Neural crest cell (in vitro differentiated cells): ENCODE measurements at regions not wholly inside any gene's neighbourhood (a gene's known extent, or its start where the extent isn't known, plus 50 kb on each side); places are given as distances from the start of the nearest gene placed in this dataset.

Source experiments
- DNase-seq: peaks from one replicate; pipeline ENCODE4 v3.0.0; 2021; ENCODE audit warnings: low read depth, mixed read lengths, low spot score
- H3K27ac Mint-ChIP-seq: one replicate; pipeline ENCODE4 v1.8.0; 2021; ENCODE audit warnings: mild to moderate bottlenecking, mixed read lengths; ENCODE audit not compliant: unreplicated experiment
- H3K27me3 Mint-ChIP-seq: 2 replicates; pipeline ENCODE4 v1.8.0; 2021; ENCODE audit warnings: low read depth, mild to moderate bottlenecking, mixed read lengths
- H3K36me3 Mint-ChIP-seq: 2 replicates; pipeline ENCODE4 v1.8.0; 2021; ENCODE audit warnings: low read depth, mild to moderate bottlenecking, mixed read lengths
- H3K4me1 Mint-ChIP-seq: 2 replicates; pipeline ENCODE4 v1.8.0; 2021; ENCODE audit warnings: mixed read lengths
- H3K4me3 Mint-ChIP-seq: one replicate; pipeline ENCODE4 v1.8.0; 2021; ENCODE audit warnings: mild to moderate bottlenecking, mixed read lengths
- H3K9me3 Mint-ChIP-seq: 2 replicates; pipeline ENCODE4 v1.8.0; 2021; ENCODE audit warnings: mixed read lengths
- CTCF ChIP-seq: fragments of 200-600 bp; sonication (generic); conservative IDR thresholded peaks from 2 replicates; pipeline ENCODE4 v1.5.0; 2021; ENCODE audit warnings: antibody characterized with exemption, mild to moderate bottlenecking

DNA sequence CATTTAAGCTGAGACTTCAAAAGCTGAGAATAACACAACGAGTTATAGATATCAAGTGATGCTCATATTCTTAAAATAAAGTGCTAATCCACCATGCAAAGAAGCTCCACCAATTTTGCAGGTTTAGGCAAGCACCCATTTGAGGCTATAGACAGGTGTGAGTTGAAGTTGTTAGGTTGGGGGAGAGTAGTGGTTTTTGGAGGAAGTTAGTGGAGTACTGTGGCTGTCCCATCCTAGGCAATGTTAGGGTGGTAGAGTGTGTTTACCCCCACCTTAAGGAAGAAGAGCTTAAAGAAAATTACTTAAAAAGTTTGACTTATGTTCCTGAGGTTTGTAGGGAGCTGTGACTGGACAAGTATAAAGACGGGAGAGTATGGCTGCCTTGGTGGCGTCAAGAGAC is 98.9 kb upstream of the MAN2A1 start:
- H3K27ac Mint-ChIP-seq = no peak overlapping the region
- DNase-seq = no peak
- no peak for TF ChIP-seq CTCF
- no peaks in the 10 kb centered on the region for H3K27me3 Mint-ChIP-seq
- no peak overlapping the region for H3K4me3 Mint-ChIP-seq
- H3K36me3 Mint-ChIP-seq = no peaks in the 10 kb centered on the region
- no peaks in the 10 kb centered on the region for H3K4me1 Mint-ChIP-seq
- H3K9me3 Mint-ChIP-seq = peaks cover 3% of the 10 kb centered on the region

DNA sequence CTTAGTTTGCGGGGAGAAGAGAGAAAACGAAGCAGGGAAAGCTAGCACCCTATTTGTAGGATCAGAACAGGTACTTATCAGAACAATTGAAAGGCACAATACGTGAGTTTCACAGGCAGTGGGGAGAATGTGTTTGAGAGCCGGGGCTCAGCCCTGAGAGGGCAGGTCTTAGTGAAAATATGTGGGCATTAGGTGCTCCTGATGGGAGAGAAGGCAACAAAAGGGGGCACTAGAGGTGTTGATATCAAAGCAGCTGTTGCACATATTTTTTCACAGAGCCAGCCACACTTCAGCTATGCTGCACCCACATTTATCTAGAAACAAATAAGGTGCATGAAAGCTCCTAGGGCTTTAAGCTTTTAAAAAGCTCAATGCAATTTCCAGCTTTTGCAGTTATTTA is 99.7 kb upstream of the MAN2A1 start:
- Mint-ChIP-seq H3K4me1 (no peaks in the 10 kb centered on the region), H3K36me3 (no peaks in the 10 kb centered on the region), H3K27me3 (no peaks in the 10 kb centered on the region), H3K9me3 (peaks cover 3% of the 10 kb centered on the region), H3K4me3 (no peak overlapping the region), H3K27ac (no peak overlapping the region)
- no peak for TF ChIP-seq CTCF
- DNase-seq = no peak

DNA sequence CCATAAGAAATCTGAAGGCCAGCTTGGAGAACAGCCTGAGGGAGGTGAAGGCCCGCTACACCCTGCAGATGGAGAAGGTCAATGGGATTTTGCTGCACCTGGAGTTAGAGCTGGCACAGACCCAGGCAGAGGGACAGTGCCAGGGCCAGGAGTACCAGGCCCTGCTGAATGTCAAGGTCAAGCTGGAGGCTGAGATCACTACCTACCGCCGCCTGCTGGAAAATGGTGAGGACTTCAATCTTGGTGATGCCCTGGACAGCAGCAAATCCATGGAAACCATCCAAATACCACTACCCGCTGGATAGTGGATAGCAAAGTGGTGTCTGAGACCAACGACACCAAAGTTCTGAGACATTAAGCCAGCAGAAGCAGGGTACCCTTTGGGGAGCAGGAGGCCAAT is 100.5 kb upstream of the MAN2A1 start:
- Mint-ChIP-seq H3K4me3 (no peak overlapping the region), H3K9me3 (peaks cover 3% of the 10 kb centered on the region), H3K27ac (no peak overlapping the region), H3K27me3 (no peaks in the 10 kb centered on the region), H3K36me3 (no peaks in the 10 kb centered on the region), H3K4me1 (no peaks in the 10 kb centered on the region)
- DNase-seq = no peak
- TF ChIP-seq CTCF = no peak

DNA sequence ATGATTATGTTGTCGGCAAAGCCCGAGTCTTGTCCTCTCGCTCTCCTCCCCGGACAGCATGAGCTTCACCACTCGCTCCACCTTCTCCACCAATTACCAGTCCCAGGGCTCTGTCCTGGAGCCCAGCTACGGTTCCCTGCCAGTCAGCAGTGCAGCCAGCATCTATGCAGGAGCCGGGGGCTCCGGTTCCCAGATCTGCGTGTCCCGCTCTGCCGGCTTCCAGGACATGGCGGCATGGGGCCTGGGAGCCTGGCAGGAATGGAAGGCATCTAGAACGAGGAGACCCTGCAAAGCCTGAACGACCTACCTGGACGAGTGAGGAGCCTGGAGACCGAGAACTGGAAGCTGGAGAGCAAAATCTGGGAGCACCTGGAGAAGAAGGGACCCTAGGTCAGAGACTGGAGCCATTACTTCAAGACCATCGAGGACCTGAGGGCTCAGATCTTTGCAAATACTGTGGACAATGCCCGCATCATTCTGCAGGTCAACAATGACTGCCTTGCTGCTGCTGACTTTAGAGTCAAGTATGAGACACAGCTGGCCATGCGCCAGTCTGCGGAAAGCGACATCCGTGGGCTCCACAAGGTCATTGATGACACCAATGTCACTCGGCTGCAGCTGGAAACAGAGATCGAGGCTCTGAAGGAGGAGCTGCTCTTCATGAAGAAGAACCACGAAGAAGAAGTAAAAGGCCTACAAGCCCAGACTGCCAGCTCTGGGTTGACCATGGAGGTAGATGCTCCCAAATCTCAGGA is 101.3 kb upstream of the MAN2A1 start:
- Mint-ChIP-seq H3K27me3 (no peaks in the 10 kb centered on the region), H3K36me3 (no peaks in the 10 kb centered on the region), H3K27ac (no peak overlapping the region), H3K9me3 (peaks cover 3% of the 10 kb centered on the region), H3K4me1 (no peaks in the 10 kb centered on the region), H3K4me3 (no peak overlapping the region)
- no peak for TF ChIP-seq CTCF
- no peak for DNase-seq

- no peak overlapping the region for H3K4me3 Mint-ChIP-seq
- H3K4me1 Mint-ChIP-seq = no peaks in the 10 kb centered on the region
- DNase-seq = no peak
- no peak for TF ChIP-seq CTCF
- H3K36me3 Mint-ChIP-seq = no peaks in the 10 kb centered on the region
- no peak overlapping the region for H3K27ac Mint-ChIP-seq
- no peaks in the 10 kb centered on the region for H3K27me3 Mint-ChIP-seq
- peaks cover 3% of the 10 kb centered on the region for H3K9me3 Mint-ChIP-seq
These were observed 104.6 kb upstream of the MAN2A1 start for GRCh38 chr5:109584986-109585599.
